ENCODE measurements at regions not wholly inside any gene's neighbourhood (a gene's known extent, or its start where the extent isn't known, plus 50 kb on each side); places are given as distances from the start of the nearest gene placed in this dataset.

GRCh38 chr16:66238696-66239095, 127.8 kb upstream of the CDH5 start:
- TF ChIP-seq EZH2 (IDR thresholded peaks at IDR 0.05; ENCODE audit: low read length, missing control alignments) (no peak), CTCF (conservative IDR thresholded peaks at IDR 0.05 in 1 of 2, IDR thresholded peaks at IDR 0.05 in 1 of 2; ENCODE audit: low read depth in 1 of 2, low read length in 2 of 2) (no peak)
